ENCODE measurements at regions not wholly inside any gene's neighbourhood (a gene's known extent, or its start where the extent isn't known, plus 50 kb on each side); places are given as distances from the start of the nearest gene placed in this dataset.

- dilution Hi-C loops (cut with MboI; ENCODE audit: extremely low pct_ligation_motif_present, low sequenced_read_pairs) (no loop called here), intact Hi-C loops (cut with micrococcal nuclease) (no loop called here)
- no peak for TF ChIP-seq POLR2AphosphoS5 (IDR thresholded peaks at IDR 0.05; ENCODE audit: insufficient read depth, low read depth, low read length)
- TF ChIP-seq CTCF (IDR thresholded peaks at IDR 0.05; ENCODE audit: extremely low read depth in 1 of 2, insufficient read depth in 1 of 2, low read depth in 1 of 2, low read length in 2 of 2): no peak
- no peak for TF ChIP-seq FOS (IDR thresholded peaks at IDR 0.05; ENCODE audit: borderline replicate concordance, insufficient read depth, low read length)
- TF ChIP-seq POLR2A (IDR thresholded peaks at IDR 0.05; ENCODE audit: low read depth, low read length): no peak
- TF ChIP-seq MYC (IDR thresholded peaks at IDR 0.05; ENCODE audit: low read depth, low read length): no peak
- no peak for TF ChIP-seq EZH2 (IDR thresholded peaks at IDR 0.05; ENCODE audit: borderline replicate concordance, low read depth, low read length, severe bottlenecking)
- TF ChIP-seq GATA2 (IDR thresholded peaks at IDR 0.05; ENCODE audit: insufficient read depth, insufficient read length, low read depth, low read length): no peak
- no peak for TF ChIP-seq JUN (IDR thresholded peaks at IDR 0.05; ENCODE audit: borderline replicate concordance, insufficient read depth, insufficient read length, low read depth)
- TF ChIP-seq, protein P1, sequence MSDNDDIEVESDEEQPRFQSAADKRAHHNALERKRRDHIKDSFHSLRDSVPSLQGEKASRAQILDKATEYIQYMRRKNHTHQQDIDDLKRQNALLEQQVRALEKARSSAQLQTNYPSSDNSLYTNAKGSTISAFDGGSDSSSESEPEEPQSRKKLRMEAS (IDR thresholded peaks at IDR 0.05; ENCODE audit: insufficient read depth, insufficient read length): no peak
- no peak overlapping the region for H3K4me2 ChIP-seq (ENCODE audit: insufficient read depth, low read length)
- DNase-seq (ENCODE audit: low read depth, low spot score): no peak
- no peaks in the 10 kb centered on the region for H3K79me2 ChIP-seq (ENCODE audit: control insufficient read depth, insufficient read depth, low read length)
- POLR2A ChIA-PET: no interaction called here
- H2AFZ ChIP-seq (ENCODE audit: low read depth, low read length): no peak overlapping the region
- no TSS peak for BruUV-seq (replicated peaks)
- H3K27ac ChIP-seq (ENCODE audit: insufficient read depth, low read depth, low read length): no peak overlapping the region
- no peaks in the 10 kb centered on the region for H4K20me1 ChIP-seq (replicated peaks; ENCODE audit: control insufficient read depth, extremely low read depth, insufficient read depth, low read length)
- H3K9me3 ChIP-seq (replicated peaks; ENCODE audit: control insufficient read depth, insufficient read depth, low read length): no peaks in the 10 kb centered on the region
- H3K9me1 ChIP-seq (replicated peaks; ENCODE audit: control insufficient read depth, extremely low read depth, insufficient read depth, low read length): no peaks in the 10 kb centered on the region
- no peaks in the 10 kb centered on the region for H3K36me3 ChIP-seq (ENCODE audit: control insufficient read depth in 2 of 2, extremely low read depth in 1 of 2, insufficient read depth in 2 of 2, low read length in 2 of 2)
- no peak overlapping the region for H3K4me3 ChIP-seq (replicated peaks in 1 of 3; ENCODE audit: insufficient read depth in 1 of 3, low read depth in 1 of 3, low read length in 3 of 3)
- no peaks in the 10 kb centered on the region for H3K4me1 ChIP-seq (ENCODE audit: control insufficient read depth, extremely low read depth, insufficient read depth, low read length)
- FAIRE-seq: no peak
- no peaks in the 10 kb centered on the region for H3K27me3 ChIP-seq (ENCODE audit: control insufficient read depth in 2 of 2, insufficient read depth in 2 of 2, low read length in 2 of 2)
- H3K9ac ChIP-seq (replicated peaks; ENCODE audit: extremely low read depth, insufficient read depth, low read length): no peak overlapping the region
- CTCF ChIA-PET: no interaction called here
Measured at GRCh38 chr18:47736376-47737140, 193.9 kb downstream of the SMAD2 start.
